Hematopoietic multipotent progenitor cell treated with erythropoietin and hydrocortisone succinate and interleukin-3 and kit ligand, for 4 days (in vitro differentiated cells): ENCODE measurements at regions not wholly inside any gene's neighbourhood (a gene's known extent, or its start where the extent isn't known, plus 50 kb on each side); places are given as distances from the start of the nearest gene placed in this dataset.

Experiments used
- DNase-seq: peaks from one replicate; pipeline ENCODE4 v3.0.0-alpha.2; 2015

GRCh38 chr14:101362529-101363260 is 198.6 kb upstream of the DIO3 start:
- DNase-seq: no peak

- no peak for DNase-seq
Measured at GRCh38 chr14:101363261-101363555, 198.1 kb upstream of the DIO3 start.

GRCh38 chr14:101363880-101364391 is 197.4 kb upstream of the DIO3 start:
- DNase-seq: no peak

- no peak for DNase-seq
Measured at GRCh38 chr14:101364503-101365328, 196.6 kb upstream of the DIO3 start.

GRCh38 chr14:101365329-101366158 is 195.8 kb upstream of the DIO3 start:
- no peak for DNase-seq

DNA sequence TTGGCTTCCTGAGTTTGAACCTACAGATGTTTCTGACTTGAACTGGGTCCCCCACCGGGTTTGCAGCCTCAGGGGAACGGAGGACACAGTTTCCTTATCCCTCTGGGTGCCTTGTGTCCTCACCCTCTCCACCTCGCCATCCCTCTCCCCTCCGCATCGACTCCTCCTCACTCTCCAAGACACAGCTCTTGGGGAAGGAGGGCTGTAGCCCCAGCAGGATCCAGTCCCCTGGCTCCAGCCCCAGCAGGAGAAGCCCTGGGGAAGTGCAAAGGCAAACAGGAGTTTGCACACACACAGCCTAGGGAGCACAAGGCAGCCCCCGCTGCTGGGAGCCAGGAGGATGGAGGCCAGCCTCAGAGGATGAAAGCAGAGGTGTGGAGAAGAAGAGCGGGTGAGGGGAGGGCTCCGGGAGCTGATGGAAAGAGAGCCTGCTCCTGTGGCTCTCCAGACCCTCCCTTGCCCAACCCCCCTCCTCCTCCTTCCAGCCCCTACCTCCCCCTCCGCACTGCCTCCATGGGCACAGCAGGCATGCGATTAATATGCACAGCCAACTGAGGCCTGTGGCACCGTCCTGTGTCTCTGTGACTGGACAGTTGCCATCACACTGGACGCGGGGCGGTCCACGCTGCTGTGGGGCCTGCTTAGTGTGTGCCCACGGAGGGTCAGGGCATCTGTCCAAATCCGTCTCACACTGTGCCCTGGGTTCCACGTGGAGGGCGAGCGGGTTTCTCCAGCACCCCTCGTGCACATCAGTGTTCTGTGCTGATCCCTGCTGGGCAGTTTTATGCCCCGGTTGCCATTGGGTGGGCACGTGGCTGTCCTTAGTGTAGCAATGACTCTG is 193.7 kb upstream of the DIO3 start:
- no peak for DNase-seq

DNA sequence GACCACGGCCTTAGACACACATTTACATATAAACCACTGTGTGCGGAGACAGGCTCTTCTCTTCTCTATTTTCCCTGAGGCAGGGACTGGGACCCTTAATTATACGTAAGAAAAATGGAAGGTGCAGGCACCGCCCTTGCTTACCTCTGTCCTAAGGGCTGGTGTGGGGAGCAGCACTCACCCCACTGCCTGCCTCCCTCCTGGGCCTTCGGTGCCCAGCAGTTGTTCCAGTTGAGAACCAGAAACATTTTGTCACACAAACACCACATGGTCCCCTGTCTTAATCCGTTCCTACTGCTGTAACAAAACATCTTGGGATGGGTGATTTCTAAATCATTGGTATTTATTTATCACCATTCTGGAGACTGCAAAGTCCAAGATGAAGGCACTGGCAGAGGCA is 192.7 kb upstream of the DIO3 start:
- no peak for DNase-seq

GRCh38 chr14:101369194-101369915 is 191.9 kb upstream of the DIO3 start:
- DNase-seq: no peak

DNA sequence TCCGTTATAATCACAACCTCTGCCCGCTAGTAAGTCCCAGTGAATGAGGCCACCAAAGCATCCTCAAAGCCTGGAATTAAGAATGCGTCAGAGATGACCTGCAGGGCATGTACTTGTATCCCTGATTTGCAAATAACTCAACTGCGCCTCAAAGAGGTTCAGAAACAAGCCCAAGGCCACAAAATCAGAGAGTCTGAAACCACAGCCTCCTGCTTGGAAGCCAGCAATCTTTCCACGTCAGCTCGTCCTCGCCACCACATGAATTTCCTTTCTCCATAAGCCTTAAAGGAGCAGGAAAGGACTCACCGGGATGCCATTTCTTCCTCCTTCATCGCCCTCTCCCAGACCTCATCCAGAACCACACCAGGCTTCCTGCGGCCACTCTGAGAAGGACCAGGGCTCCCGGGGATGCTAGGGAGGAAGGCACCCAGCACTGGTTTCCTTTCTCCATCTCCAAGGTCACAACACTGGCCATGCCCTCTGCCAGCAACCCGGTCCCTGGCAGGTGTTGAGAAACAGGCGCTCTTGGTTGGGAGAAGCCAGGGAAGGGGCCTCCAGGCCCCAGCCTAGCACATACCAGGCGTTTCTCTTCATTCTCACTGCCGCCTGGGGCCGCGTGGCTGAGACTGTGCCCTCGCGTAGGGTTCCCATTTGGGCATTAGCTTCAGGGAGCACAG is 191.2 kb upstream of the DIO3 start:
- no peak for DNase-seq

DNA sequence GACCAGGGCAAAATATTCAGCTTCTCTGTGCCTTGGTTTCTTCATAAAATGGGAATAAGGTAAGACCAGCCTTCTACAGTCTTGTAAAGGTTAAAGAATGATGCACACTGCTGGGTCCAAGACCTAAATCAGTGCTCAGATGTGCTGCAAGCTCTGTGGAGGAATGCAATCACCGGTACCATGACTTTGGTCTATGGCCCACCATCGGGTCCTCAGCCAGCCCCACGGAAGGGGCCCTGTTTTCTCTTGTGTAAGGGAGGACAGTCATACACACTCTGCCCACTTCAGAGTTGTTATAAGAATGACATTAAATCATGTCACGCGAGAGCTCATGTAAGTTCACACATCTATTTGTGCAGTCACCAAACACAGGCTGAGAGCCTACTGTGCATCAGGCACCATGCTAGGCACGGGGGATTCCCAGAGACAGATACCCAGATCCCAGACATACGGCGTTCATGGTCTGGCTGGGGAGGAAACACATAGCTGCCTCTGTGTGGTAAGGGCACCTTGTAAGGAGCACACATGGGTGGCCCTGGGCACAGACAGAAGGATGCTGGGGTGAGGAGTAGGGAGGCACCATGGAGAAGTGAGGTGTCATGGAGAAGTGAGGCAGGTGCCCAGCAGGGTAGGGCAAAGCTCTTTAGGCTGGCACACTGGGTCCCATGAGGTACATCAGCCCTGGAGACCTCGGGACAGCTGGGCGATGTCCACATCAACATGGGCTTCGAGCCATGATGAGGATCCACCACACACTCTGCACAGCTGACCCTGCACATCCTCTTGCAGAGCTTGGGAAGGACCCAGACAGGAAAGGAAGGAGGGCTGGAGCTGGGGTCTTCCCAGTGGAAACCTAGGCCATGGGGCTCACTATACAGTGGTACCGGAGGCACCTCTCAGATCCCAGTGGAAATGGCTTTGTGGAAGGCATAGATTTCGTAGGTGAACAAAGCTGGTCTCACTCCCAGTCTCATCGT is 190.4 kb upstream of the DIO3 start:
- DNase-seq: no peak

DNA sequence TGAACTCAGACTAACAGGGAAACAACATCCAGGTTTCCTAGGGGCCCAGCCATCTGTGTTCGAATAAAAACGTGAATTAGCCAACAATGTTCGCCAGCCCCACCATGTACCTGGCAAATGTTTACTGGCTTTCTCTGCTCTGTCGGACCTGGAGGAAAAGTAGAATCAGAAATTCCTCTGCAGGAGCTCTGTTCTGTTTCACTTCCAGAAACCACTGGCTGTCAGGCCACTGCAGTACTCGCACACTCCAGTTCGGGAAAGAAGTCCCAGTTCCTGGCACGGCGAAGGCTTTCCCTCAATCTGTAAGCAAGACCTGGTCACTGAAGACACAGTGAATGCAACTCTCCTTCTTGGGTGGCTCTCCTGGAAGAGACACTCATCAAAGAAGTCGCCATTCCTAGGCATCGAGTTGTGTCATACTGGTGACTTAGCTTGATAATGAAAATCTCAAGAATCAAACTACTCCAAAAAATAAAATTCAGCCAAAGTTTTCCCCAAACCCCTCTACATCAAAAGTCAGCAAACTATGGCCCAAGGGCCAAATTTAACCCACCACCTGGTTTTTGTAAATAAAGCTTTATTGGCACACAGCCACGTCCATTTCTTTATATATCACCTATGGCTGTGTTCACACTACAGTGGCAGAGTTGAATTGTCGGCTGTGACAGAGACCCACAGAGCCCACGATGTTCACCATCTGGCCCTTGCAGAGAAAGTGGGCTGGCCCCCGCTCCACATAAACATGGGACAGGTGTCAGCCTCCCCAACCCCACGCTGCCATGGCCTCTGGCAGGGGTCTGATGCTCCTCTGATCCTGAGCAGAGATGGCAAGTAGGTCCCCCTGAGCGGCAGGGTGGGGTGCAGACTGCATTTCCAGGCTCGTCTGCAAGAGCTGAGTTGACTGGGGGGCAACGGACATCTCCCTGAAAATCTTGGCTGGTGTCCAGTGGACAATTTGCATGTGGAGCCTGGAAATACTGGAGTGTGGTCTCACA is 189.2 kb upstream of the DIO3 start:
- DNase-seq: no peak

GRCh38 chr14:101372894-101373620 is 188.2 kb upstream of the DIO3 start:
- no peak for DNase-seq

DNA sequence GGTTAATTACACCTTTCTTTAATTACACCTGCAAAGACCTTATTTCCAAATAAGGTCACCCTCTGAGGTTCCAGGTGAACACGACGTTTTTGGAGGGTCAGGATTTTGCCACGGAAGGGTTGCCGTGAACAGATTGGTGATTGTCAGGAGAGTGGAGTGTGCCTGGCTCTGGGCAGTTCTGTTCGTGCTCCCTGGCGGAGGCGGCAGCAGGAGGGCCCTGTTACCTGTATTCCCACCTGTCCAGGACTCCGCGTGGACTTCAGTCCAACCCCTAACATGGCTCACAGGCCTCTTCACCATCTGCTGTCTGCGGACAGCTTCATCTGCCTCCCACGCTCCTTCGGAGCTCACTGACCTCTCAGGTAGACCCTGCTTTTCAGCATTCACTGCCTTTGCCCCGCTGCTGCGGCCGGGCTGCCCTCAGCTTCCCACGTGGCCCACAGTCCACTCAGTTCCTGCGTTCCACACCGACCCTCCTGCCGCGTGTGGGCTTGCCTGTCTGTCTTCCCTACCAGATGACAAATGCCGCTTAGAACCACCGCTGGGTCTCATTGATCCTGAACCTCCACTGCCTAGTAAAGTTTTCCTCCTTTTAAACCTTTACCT is 187.5 kb upstream of the DIO3 start:
- no peak for DNase-seq

- no peak for DNase-seq
Measured at GRCh38 chr14:101374373-101375338, 186.6 kb upstream of the DIO3 start.

DNA sequence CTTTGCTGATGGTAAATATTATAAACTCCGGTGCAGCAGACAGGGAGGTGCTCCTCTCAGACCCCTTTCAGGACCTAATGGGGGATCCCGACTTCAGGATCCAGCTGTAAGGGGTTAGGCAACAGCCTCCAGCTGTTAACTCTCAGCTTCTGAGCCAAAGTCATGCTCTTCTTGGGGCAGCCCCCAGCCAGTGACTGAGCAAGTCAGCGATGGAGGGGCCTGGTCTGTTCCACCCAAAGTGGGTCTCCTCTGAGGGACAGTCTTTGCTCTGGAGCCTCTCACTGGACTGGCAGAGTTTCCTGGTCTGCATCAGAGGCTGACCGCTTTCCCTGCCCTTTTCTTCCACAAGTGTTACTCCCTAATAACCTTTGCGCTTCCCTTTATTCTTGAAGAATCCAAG is 184.2 kb upstream of the DIO3 start:
- no peak for DNase-seq

- DNase-seq: no peak
Measured at GRCh38 chr14:101379842-101380241, 181.5 kb upstream of the DIO3 start.
